Liver (tissue), 8 donors: ENCODE measurements at regions not wholly inside any gene's neighbourhood (a gene's known extent, or its start where the extent isn't known, plus 50 kb on each side); places are given as distances from the start of the nearest gene placed in this dataset.

Experiments
- DNase-seq: peaks from one replicate; pipeline ENCODE4 v3.0.0-alpha.2; 2017; ENCODE audit warnings: low spot score
- H3K27ac ChIP-seq, 2 donors: one replicate each; pipeline ENCODE4 v1.7.0; 2013; ENCODE audit warnings: inconsistent platforms in 2 of 2, low read length in 2 of 2, control low read depth in 1 of 2, low read depth in 1 of 2, mild to moderate bottlenecking in 1 of 2
- H3K27me3 ChIP-seq, 4 donors: one replicate each; pipeline versions ENCODE4 v1.6.1 to v1.7.0; 2013; ENCODE audit warnings: low read length in 3 of 4, inconsistent platforms in 1 of 4, mild to moderate bottlenecking in 1 of 4, moderate library complexity in 1 of 4; ENCODE audit not compliant: control insufficient read depth in 4 of 4, insufficient read depth in 4 of 4
- H3K36me3 ChIP-seq, 4 donors: one replicate each; pipeline versions ENCODE4 v1.6.1 to v1.7.0; 2013; ENCODE audit warnings: low read length in 3 of 4, mild to moderate bottlenecking in 3 of 4, low read depth in 1 of 4, moderate library complexity in 1 of 4; ENCODE audit not compliant: control insufficient read depth in 4 of 4, insufficient read depth in 3 of 4
- H3K4me1 ChIP-seq, 4 donors: one replicate each; pipeline versions ENCODE4 v1.6.1 to v1.7.0; 2013; ENCODE audit warnings: low read length in 3 of 4, mild to moderate bottlenecking in 3 of 4, moderate library complexity in 1 of 4; ENCODE audit not compliant: control insufficient read depth in 4 of 4, insufficient read depth in 4 of 4
- H3K4me3 ChIP-seq, 3 donors: one replicate each; pipeline versions ENCODE4 v1.6.1 to v1.7.0; 2013; ENCODE audit warnings: low read length in 3 of 3, control low read depth in 1 of 3, low read depth in 1 of 3, mild to moderate bottlenecking in 1 of 3
- H3K9ac ChIP-seq, 2 donors: one replicate each; pipeline ENCODE4 v1.7.0; 2013; ENCODE audit warnings: low read length in 2 of 2, mild to moderate bottlenecking in 2 of 2, moderate library complexity in 2 of 2, control low read depth in 1 of 2, low read depth in 1 of 2
- H3K9me3 ChIP-seq, 4 donors: one replicate each; pipeline versions ENCODE4 v1.6.1 to v1.7.0; 2013; ENCODE audit warnings: low read length in 3 of 4; ENCODE audit not compliant: control insufficient read depth in 4 of 4
- EGR1 ChIP-seq, 2 donors: IDR thresholded peaks; 2 replicates each; pipeline ENCODE4 v1.6.1; 2016 to 2018; ENCODE audit warnings: antibody characterized with exemption in 2 of 2, low read depth in 2 of 2
- FOXA1 ChIP-seq: IDR thresholded peaks from 2 replicates; pipeline ENCODE4 v1.6.1; 2016; ENCODE audit warnings: antibody characterized with exemption
- FOXA2 ChIP-seq: IDR thresholded peaks from 2 replicates; pipeline ENCODE4 v1.6.1; 2016; ENCODE audit warnings: antibody characterized with exemption
- GABPA ChIP-seq, 2 donors: IDR thresholded peaks in 1 of 2; conservative IDR thresholded peaks in 1 of 2; 2 replicates each; pipeline ENCODE4 v1.6.1; 2016; ENCODE audit warnings: antibody characterized with exemption in 2 of 2, mild to moderate bottlenecking in 1 of 2, moderate library complexity in 1 of 2
- HNF4A ChIP-seq, 2 donors: conservative IDR thresholded peaks; 2 replicates each; pipeline ENCODE4 v1.6.1; 2016; ENCODE audit warnings: antibody characterized with exemption in 2 of 2, mild to moderate bottlenecking in 2 of 2
- HNF4G ChIP-seq: IDR thresholded peaks from 2 replicates; pipeline ENCODE4 v1.6.1; 2016; ENCODE audit warnings: antibody characterized with exemption
- JUND ChIP-seq, 2 donors: IDR thresholded peaks; 2 replicates each; pipeline ENCODE4 v1.6.1; 2016; ENCODE audit warnings: antibody characterized with exemption in 2 of 2
- NR2F2 ChIP-seq: IDR thresholded peaks from 2 replicates; pipeline ENCODE4 v1.6.1; 2016; ENCODE audit warnings: antibody characterized with exemption
- RAD21 ChIP-seq, 2 donors: IDR thresholded peaks; 2 replicates each; pipeline ENCODE4 v1.6.1; 2016; ENCODE audit warnings: antibody characterized with exemption in 2 of 2, mild to moderate bottlenecking in 2 of 2
- RXRA ChIP-seq, 2 donors: IDR thresholded peaks; 2 replicates each; pipeline ENCODE4 v1.6.1; 2017 to 2018; ENCODE audit warnings: antibody characterized with exemption in 2 of 2, mild to moderate bottlenecking in 1 of 2
- SP1 ChIP-seq: IDR thresholded peaks from 2 replicates; pipeline ENCODE4 v1.6.1; 2018; ENCODE audit warnings: antibody characterized with exemption, mild to moderate bottlenecking
- TAF1 ChIP-seq: conservative IDR thresholded peaks from 2 replicates; pipeline ENCODE4 v1.6.1; 2016; ENCODE audit warnings: antibody characterized with exemption, mild to moderate bottlenecking
- YY1 ChIP-seq: IDR thresholded peaks from 2 replicates; pipeline ENCODE4 v1.6.1; 2016; ENCODE audit warnings: antibody characterized with exemption, mild to moderate bottlenecking
- WGBS: extraction: QIAGEN DNeasy Blood & Tissue Kit; methylation state at CpG from one replicate; pipeline ENCODE4 v1.1.7; 2013; 5-methylcytosine and 5-hydroxymethylcytosine counted together
- TF ChIP-seq, protein P1 (sequence below): IDR thresholded peaks from 2 replicates; pipeline ENCODE4 v1.6.1; 2016; ENCODE audit warnings: antibody characterized with exemption
- TF ChIP-seq, protein P2 (sequence below): fragments of 150-350 bp; IDR thresholded peaks from 2 replicates; pipeline ENCODE4 v1.5.1; 2017; ENCODE audit warnings: improper control_type of control experiment, low read depth, low read length; ENCODE audit not compliant: missing input control
- TF ChIP-seq, protein P3 (sequence below): IDR thresholded peaks from 2 replicates; pipeline ENCODE4 v1.6.1; 2016; ENCODE audit warnings: antibody characterized with exemption, mild to moderate bottlenecking
- TF ChIP-seq, protein P4 (sequence below): IDR thresholded peaks from 2 replicates; pipeline ENCODE4 v1.6.1; 2016; ENCODE audit warnings: antibody characterized with exemption
- donor health status: healthy.
- donor health status: healthy.
- donor health status: healthy.
- donor health status: healthy.
- donor health status: healthy.

DNA sequence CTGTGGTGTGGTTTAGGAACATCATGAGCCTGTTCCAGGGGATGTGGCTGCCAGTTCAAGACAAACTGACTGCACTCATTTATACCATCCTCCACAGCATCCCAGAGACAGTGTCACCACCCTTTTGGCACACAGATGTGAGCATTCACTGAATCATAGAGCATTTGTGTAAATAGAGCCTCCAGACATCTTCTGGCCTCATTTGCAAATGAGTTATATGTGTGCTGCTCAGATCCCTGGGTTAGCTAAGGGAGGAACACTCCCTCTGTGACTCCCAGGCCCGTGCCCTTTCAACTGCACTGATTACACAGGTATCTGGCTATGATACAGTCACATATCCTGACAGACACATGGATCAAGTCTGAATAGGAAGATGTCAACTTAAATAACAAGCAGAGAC is 351.5 kb upstream of the PLD5 start (continued):
- no peak for TF ChIP-seq HNF4G
- TF ChIP-seq RXRA (IDR thresholded peaks at IDR 0.05) = no peak
- TF ChIP-seq TAF1 = no peak
- TF ChIP-seq, protein P1, sequence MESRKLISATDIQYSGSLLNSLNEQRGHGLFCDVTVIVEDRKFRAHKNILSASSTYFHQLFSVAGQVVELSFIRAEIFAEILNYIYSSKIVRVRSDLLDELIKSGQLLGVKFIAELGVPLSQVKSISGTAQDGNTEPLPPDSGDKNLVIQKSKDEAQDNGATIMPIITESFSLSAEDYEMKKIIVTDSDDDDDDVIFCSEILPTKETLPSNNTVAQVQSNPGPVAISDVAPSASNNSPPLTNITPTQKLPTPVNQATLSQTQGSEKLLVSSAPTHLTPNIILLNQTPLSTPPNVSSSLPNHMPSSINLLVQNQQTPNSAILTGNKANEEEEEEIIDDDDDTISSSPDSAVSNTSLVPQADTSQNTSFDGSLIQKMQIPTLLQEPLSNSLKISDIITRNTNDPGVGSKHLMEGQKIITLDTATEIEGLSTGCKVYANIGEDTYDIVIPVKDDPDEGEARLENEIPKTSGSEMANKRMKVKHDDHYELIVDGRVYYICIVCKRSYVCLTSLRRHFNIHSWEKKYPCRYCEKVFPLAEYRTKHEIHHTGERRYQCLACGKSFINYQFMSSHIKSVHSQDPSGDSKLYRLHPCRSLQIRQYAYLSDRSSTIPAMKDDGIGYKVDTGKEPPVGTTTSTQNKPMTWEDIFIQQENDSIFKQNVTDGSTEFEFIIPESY = no peak
- no peak for TF ChIP-seq EGR1 (IDR thresholded peaks at IDR 0.05; ENCODE audit: low read depth in 2 of 2)
- TF ChIP-seq FOXA2 = no peak

DNA sequence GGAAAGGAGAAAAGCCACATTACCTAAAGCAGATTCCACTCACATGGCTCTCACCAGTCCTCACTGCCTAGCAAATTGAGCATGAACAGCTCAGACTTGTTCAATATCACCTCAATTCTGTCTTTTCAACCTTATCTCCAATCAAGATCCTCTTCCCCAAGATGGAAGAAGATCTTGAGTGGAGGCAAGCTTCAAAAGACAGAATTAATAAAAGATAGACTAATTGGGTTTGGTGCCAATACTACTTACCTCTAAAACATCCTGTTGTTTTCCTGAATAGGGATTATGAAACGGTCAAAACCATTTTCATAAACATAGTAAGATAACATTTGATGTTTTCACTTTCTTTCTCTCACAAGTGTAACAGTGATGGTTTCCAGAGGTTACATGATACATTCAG is 349.2 kb upstream of the PLD5 start:
- Histone ChIP-seq H3K4me1 (peaks cover 0 to 4% (median 2%) of the 10 kb centered on the region in 4 donors), H3K36me3 (no peaks in the 10 kb centered on the region), H3K4me3 (no peak overlapping the region), H3K9ac (no peak overlapping the region), H3K9me3 (no peaks in the 10 kb centered on the region), H3K27ac (no peak overlapping the region), H3K27me3 (no peaks in the 10 kb centered on the region)
- no peak for DNase-seq
- TF ChIP-seq NR2F2 (no peak), FOXA2 (no peak), RXRA (IDR thresholded peaks at IDR 0.05) (no peak), RAD21 (IDR thresholded peaks at IDR 0.05) (no peak), FOXA1 (no peak), TAF1 (no peak), HNF4G (no peak), GABPA (IDR thresholded peaks at IDR 0.05 in 1 of 2, conservative IDR thresholded peaks at IDR 0.05 in 1 of 2) (no peak), JUND (IDR thresholded peaks at IDR 0.05) (no peak), HNF4A (conservative IDR thresholded peaks at IDR 0.05) (no peak)
- TF ChIP-seq, protein P2, sequence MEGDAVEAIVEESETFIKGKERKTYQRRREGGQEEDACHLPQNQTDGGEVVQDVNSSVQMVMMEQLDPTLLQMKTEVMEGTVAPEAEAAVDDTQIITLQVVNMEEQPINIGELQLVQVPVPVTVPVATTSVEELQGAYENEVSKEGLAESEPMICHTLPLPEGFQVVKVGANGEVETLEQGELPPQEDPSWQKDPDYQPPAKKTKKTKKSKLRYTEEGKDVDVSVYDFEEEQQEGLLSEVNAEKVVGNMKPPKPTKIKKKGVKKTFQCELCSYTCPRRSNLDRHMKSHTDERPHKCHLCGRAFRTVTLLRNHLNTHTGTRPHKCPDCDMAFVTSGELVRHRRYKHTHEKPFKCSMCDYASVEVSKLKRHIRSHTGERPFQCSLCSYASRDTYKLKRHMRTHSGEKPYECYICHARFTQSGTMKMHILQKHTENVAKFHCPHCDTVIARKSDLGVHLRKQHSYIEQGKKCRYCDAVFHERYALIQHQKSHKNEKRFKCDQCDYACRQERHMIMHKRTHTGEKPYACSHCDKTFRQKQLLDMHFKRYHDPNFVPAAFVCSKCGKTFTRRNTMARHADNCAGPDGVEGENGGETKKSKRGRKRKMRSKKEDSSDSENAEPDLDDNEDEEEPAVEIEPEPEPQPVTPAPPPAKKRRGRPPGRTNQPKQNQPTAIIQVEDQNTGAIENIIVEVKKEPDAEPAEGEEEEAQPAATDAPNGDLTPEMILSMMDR = no peak
- TF ChIP-seq, protein P3, sequence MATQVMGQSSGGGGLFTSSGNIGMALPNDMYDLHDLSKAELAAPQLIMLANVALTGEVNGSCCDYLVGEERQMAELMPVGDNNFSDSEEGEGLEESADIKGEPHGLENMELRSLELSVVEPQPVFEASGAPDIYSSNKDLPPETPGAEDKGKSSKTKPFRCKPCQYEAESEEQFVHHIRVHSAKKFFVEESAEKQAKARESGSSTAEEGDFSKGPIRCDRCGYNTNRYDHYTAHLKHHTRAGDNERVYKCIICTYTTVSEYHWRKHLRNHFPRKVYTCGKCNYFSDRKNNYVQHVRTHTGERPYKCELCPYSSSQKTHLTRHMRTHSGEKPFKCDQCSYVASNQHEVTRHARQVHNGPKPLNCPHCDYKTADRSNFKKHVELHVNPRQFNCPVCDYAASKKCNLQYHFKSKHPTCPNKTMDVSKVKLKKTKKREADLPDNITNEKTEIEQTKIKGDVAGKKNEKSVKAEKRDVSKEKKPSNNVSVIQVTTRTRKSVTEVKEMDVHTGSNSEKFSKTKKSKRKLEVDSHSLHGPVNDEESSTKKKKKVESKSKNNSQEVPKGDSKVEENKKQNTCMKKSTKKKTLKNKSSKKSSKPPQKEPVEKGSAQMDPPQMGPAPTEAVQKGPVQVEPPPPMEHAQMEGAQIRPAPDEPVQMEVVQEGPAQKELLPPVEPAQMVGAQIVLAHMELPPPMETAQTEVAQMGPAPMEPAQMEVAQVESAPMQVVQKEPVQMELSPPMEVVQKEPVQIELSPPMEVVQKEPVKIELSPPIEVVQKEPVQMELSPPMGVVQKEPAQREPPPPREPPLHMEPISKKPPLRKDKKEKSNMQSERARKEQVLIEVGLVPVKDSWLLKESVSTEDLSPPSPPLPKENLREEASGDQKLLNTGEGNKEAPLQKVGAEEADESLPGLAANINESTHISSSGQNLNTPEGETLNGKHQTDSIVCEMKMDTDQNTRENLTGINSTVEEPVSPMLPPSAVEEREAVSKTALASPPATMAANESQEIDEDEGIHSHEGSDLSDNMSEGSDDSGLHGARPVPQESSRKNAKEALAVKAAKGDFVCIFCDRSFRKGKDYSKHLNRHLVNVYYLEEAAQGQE = no peak
- 47% methylated on average over 1 of the region's 1 CpG for WGBS

DNA sequence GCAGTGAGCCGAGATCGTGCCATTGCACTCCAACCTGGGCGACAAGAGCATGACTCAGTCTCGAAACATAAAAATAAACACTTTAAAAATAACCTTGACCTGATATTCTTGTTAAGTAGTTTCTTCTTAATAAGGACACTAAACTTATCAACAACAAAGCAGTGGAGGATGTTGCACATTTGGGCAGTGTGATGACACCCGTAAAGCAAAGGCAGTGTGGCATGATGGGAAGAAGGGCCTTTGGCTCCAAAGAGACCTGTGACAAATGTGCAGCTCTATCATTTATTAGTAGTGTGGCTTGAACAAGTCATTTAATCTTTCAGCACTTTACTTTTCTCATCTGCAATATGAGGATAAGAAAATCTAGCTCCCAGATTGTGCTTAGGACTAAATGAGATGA is 348.0 kb upstream of the PLD5 start:
- Histone ChIP-seq H3K4me1 (peaks cover 0 to under 1% (median under 1%) of the 10 kb centered on the region in 4 donors), H3K27me3 (no peaks in the 10 kb centered on the region), H3K36me3 (no peaks in the 10 kb centered on the region), H3K9ac (no peak overlapping the region), H3K4me3 (no peak overlapping the region), H3K9me3 (no peaks in the 10 kb centered on the region), H3K27ac (no peak overlapping the region)
- DNase-seq = no peak
- WGBS = 91% methylated on average over 5 of the region's 5 CpGs
- TF ChIP-seq, protein P4, sequence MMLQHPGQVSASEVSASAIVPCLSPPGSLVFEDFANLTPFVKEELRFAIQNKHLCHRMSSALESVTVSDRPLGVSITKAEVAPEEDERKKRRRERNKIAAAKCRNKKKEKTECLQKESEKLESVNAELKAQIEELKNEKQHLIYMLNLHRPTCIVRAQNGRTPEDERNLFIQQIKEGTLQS = no peak
- TF ChIP-seq, protein P3 = no peak
- TF ChIP-seq FOXA1 (no peak), NR2F2 (no peak), RAD21 (IDR thresholded peaks at IDR 0.05) (no peak), YY1 (no peak), GABPA (IDR thresholded peaks at IDR 0.05 in 1 of 2, conservative IDR thresholded peaks at IDR 0.05 in 1 of 2) (no peak), JUND (IDR thresholded peaks at IDR 0.05) (no peak), FOXA2 (no peak), SP1 (no peak)
- TF ChIP-seq, protein P2 = no peak
